ENCODE measurements at regions not wholly inside any gene's neighbourhood (a gene's known extent, or its start where the extent isn't known, plus 50 kb on each side); places are given as distances from the start of the nearest gene placed in this dataset.

DNA sequence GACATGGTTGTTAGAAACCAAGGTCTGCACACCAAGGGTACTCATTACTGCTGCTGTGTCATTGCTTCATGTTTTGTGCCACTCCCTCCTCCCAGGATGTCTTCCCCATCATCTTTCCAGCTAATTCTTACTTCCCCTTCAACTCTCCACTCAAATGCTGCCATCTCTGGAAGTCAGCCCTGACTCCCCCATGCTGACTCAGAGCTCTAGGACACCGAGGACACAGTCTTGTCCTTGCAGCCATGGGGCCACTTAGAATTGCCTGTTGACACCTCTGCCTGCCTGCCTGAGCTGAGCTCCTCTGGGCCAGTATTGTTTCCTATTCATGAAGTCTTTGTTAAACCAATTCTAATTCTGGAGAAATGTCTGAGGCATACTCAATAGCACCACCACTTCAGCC is 100.2 kb downstream of the GYPC start:
- Histone ChIP-seq H3K9me3 (no peaks in the 10 kb centered on the region), H3K27ac (no peak overlapping the region), H3K27me3 (no peaks in the 10 kb centered on the region), H3K36me3 (no peaks in the 10 kb centered on the region), H3K4me3 (no peak overlapping the region), H3K4me1 (no peaks in the 10 kb centered on the region)
- DNase-seq (no peak), ATAC-seq (no peak)
- intact Hi-C loops (cut with DNase I), result no loop called here
- TF ChIP-seq, protein P1, sequence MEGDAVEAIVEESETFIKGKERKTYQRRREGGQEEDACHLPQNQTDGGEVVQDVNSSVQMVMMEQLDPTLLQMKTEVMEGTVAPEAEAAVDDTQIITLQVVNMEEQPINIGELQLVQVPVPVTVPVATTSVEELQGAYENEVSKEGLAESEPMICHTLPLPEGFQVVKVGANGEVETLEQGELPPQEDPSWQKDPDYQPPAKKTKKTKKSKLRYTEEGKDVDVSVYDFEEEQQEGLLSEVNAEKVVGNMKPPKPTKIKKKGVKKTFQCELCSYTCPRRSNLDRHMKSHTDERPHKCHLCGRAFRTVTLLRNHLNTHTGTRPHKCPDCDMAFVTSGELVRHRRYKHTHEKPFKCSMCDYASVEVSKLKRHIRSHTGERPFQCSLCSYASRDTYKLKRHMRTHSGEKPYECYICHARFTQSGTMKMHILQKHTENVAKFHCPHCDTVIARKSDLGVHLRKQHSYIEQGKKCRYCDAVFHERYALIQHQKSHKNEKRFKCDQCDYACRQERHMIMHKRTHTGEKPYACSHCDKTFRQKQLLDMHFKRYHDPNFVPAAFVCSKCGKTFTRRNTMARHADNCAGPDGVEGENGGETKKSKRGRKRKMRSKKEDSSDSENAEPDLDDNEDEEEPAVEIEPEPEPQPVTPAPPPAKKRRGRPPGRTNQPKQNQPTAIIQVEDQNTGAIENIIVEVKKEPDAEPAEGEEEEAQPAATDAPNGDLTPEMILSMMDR (IDR thresholded peaks at IDR 0.05), result no peak
- TF ChIP-seq POLR2A (IDR thresholded peaks at IDR 0.05), result no peak
- 63% methylated on average over 1 of the region's 1 CpG for WGBS (ENCODE audit: insufficient coverage, low coverage, low lambda C conversion rate, missing lambda C conversion rate)

- Histone ChIP-seq H3K27ac (no peak overlapping the region), H3K36me3 (no peaks in the 10 kb centered on the region), H3K4me1 (no peaks in the 10 kb centered on the region), H3K4me3 (no peak overlapping the region), H3K9me3 (no peaks in the 10 kb centered on the region), H3K27me3 (no peaks in the 10 kb centered on the region)
- DNase-seq (no peak), ATAC-seq (peak in 1 of 4 donors; percentile 47)
- intact Hi-C loops (cut with DNase I), result no loop called here
- WGBS (ENCODE audit: insufficient coverage, low coverage, low lambda C conversion rate, missing lambda C conversion rate), result 69% methylated on average over 4 of the region's 6 CpGs
- TF ChIP-seq, protein P1 (IDR thresholded peaks at IDR 0.05), result no peak
- no peak for TF ChIP-seq POLR2A (IDR thresholded peaks at IDR 0.05)
Observed at GRCh38 chr2:126761256-126761980, 105.5 kb downstream of the GYPC start.

DNA sequence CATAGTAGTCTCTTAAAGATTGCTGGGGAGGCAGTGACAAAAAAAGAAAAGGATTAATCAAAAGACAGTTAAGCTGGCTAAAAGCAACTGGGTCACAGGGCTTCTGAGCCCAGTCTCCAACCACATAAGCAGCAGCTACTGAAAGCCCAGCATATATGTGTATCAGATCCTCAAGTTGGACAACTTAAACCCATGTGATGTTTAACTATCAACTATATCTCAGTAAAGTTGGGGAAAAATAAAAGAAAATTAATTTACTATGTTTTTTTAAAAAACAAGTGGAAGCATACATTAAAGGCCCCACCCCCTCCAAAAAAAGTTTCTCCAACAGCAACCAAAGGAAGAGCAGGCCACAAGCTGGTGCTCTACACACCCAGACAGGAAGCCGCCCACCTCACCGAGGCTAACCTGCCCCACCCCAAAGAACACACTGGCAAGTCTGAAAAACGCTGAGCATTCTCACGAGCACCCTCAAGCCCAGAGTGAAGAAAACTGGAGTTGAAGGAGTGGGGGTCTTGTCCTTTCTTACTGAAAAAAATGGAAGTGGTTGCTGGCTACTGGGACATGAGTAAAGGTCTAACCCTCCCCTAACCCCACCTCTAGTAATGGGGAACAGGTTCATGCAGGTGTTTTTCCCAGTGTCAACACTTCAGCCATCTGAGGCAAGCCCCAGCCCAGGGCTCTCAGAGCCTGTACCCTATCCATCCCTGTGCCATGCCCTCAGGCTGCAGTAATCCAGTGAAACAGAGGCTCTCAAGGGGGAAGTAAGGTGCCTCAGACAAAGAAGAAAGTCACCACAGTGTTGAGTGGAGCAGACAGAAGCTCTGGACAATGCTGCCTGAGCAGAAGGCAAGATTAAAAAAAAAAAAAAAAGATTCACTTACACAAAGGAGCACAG is 106.3 kb downstream of the GYPC start:
- DNase-seq, result no peak
- Histone ChIP-seq H3K36me3 (no peaks in the 10 kb centered on the region), H3K27ac (no peak overlapping the region), H3K9me3 (no peaks in the 10 kb centered on the region), H3K27me3 (no peaks in the 10 kb centered on the region), H3K4me3 (no peak overlapping the region), H3K4me1 (no peaks in the 10 kb centered on the region)
- no peak for ATAC-seq
- WGBS (ENCODE audit: insufficient coverage, low coverage, low lambda C conversion rate, missing lambda C conversion rate), result 40% methylated on average over 4 of the region's 4 CpGs
- no peak for TF ChIP-seq POLR2A (IDR thresholded peaks at IDR 0.05)
- TF ChIP-seq, protein P1 (IDR thresholded peaks at IDR 0.05), result no peak
- intact Hi-C loops (cut with DNase I), result no loop called here

GRCh38 chr2:126764686-126765265 is 108.8 kb downstream of the GYPC start:
- WGBS (ENCODE audit: insufficient coverage, low coverage, low lambda C conversion rate, missing lambda C conversion rate), result 40% methylated on average over 3 of the region's 3 CpGs

More at GRCh38 chr2:126764686-126765265, 108.8 kb downstream of the GYPC start:
- Histone ChIP-seq H3K4me3 (no peak overlapping the region), H3K27ac (no peak overlapping the region), H3K27me3 (no peaks in the 10 kb centered on the region), H3K36me3 (no peaks in the 10 kb centered on the region), H3K4me1 (no peaks in the 10 kb centered on the region), H3K9me3 (no peaks in the 10 kb centered on the region)
- DNase-seq (no peak), ATAC-seq (no peak)
- intact Hi-C loops (cut with DNase I), result no loop called here
- TF ChIP-seq, protein P1 (IDR thresholded peaks at IDR 0.05), result no peak
- TF ChIP-seq POLR2A (IDR thresholded peaks at IDR 0.05), result no peak

All from right lobe of liver (tissue), 6 donors.